ENCODE measurements at regions not wholly inside any gene's neighbourhood (a gene's known extent, or its start where the extent isn't known, plus 50 kb on each side); places are given as distances from the start of the nearest gene placed in this dataset.

- POLR2A ChIA-PET, result no interaction called here
Measured at GRCh38 chr16:80369138-80369958, 171.4 kb upstream of the DYNLRB2 start.

GRCh38 chr16:80367037-80367658 lies 173.6 kb upstream of the DYNLRB2 start:
- no peak for DNase-seq
- intact Hi-C loops (cut with micrococcal nuclease), result no loop called here
- ChIA-PET CTCF (no interaction called here), POLR2A (no interaction called here)
- Mint-ChIP-seq H3K4me3 (no peak overlapping the region), H3K36me3 (ENCODE audit: low read depth) (no peaks in the 10 kb centered on the region), H3K27me3 (peaks cover 10% of the 10 kb centered on the region), H3K4me1 (no peaks in the 10 kb centered on the region), H3K9me3 (no peaks in the 10 kb centered on the region), H3K27ac (no peak overlapping the region)
- no peak for TF ChIP-seq CTCF (IDR thresholded peaks at IDR 0.05)
- ATAC-seq (ENCODE audit: low read depth), result no peak

More at GRCh38 chr16:80369138-80369958, 171.4 kb upstream of the DYNLRB2 start:
- Mint-ChIP-seq H3K4me1 (no peaks in the 10 kb centered on the region), H3K27me3 (peaks cover 2% of the 10 kb centered on the region), H3K4me3 (no peak overlapping the region), H3K36me3 (ENCODE audit: low read depth) (no peaks in the 10 kb centered on the region), H3K27ac (no peak overlapping the region), H3K9me3 (peaks cover 3% of the 10 kb centered on the region)
- no peak for DNase-seq
- no peak for TF ChIP-seq CTCF (IDR thresholded peaks at IDR 0.05)
- ATAC-seq (ENCODE audit: low read depth), result no peak
- CTCF ChIA-PET, result no interaction called here
- intact Hi-C loops (cut with micrococcal nuclease), result no loop called here

GRCh38 chr16:80366023-80366422 lies 174.8 kb upstream of the DYNLRB2 start:
- Mint-ChIP-seq H3K36me3 (ENCODE audit: low read depth) (no peaks in the 10 kb centered on the region), H3K9me3 (no peaks in the 10 kb centered on the region), H3K4me1 (no peaks in the 10 kb centered on the region), H3K4me3 (no peak overlapping the region), H3K27me3 (peaks cover 13% of the 10 kb centered on the region), H3K27ac (no peak overlapping the region)
- TF ChIP-seq CTCF (IDR thresholded peaks at IDR 0.05), result no peak
- ATAC-seq (ENCODE audit: low read depth) (no peak), DNase-seq (no peak)
- POLR2A ChIA-PET, result no interaction called here
- intact Hi-C loops (cut with micrococcal nuclease), result no loop called here
- CTCF ChIA-PET, result no interaction called here

GRCh38 chr16:80362816-80363215 lies 178.0 kb upstream of the DYNLRB2 start:
- Mint-ChIP-seq H3K4me3 (no peak overlapping the region), H3K27me3 (peaks cover 13% of the 10 kb centered on the region), H3K4me1 (no peaks in the 10 kb centered on the region), H3K9me3 (no peaks in the 10 kb centered on the region), H3K27ac (no peak overlapping the region), H3K36me3 (ENCODE audit: low read depth) (no peaks in the 10 kb centered on the region)
- intact Hi-C loops (cut with micrococcal nuclease), result no loop called here
- CTCF ChIA-PET, result no interaction called here
- DNase-seq, result no peak
- no peak for ATAC-seq (ENCODE audit: low read depth)
- POLR2A ChIA-PET, result no interaction called here
- TF ChIP-seq CTCF (IDR thresholded peaks at IDR 0.05), result no peak

- Mint-ChIP-seq H3K27me3 (no peaks in the 10 kb centered on the region), H3K4me1 (no peaks in the 10 kb centered on the region), H3K36me3 (ENCODE audit: low read depth) (no peaks in the 10 kb centered on the region), H3K9me3 (no peaks in the 10 kb centered on the region), H3K27ac (no peak overlapping the region), H3K4me3 (no peak overlapping the region)
- intact Hi-C loops (cut with micrococcal nuclease), result no loop called here
- TF ChIP-seq CTCF (IDR thresholded peaks at IDR 0.05), result no peak
- ChIA-PET CTCF (no interaction called here), POLR2A (no interaction called here)
- DNase-seq, result no peak
- ATAC-seq (ENCODE audit: low read depth), result no peak
Measured at GRCh38 chr16:80356365-80356764, 184.4 kb upstream of the DYNLRB2 start.
